Common myeloid progenitor, CD34-positive (primary cell): ENCODE measurements at regions not wholly inside any gene's neighbourhood (a gene's known extent, or its start where the extent isn't known, plus 50 kb on each side); places are given as distances from the start of the nearest gene placed in this dataset.

Source experiments
- CTCF ChIA-PET: fragments of 350-600 bp; sonication (Branson Sonifier 250); formaldehyde crosslinking; loops from one replicate; lab custom pipeline; 2021; ENCODE audit warnings: antibody characterized with exemption; lab: Charles Lee
- POLR2A ChIA-PET: fragments of 350-600 bp; sonication (Branson Sonifier 250); formaldehyde crosslinking; loops from one replicate; lab custom pipeline; 2021; ENCODE audit warnings: antibody characterized with exemption; lab: Charles Lee
- DNase-seq, 3 donors: peaks; one replicate each; pipeline versions ENCODE4 v3.0.0 to v3.0.0-alpha.2; 2013
- H3K27ac ChIP-seq, 2 experiments: 1 replicate in 1 of 2; 2 replicates in 1 of 2; pipeline ENCODE4 v1.7.0; 2013; ENCODE audit warnings: inconsistent platforms in 2 of 2, low read length in 2 of 2, mild to moderate bottlenecking in 2 of 2, low read depth in 1 of 2, moderate library complexity in 1 of 2; ENCODE audit not compliant: severe bottlenecking in 2 of 2, insufficient read depth in 1 of 2, poor library complexity in 1 of 2
- H3K27me3 ChIP-seq, 5 experiments: replicated peaks in 2 of 5; 1 replicate in 3 of 5; 2 replicates in 2 of 5; pipeline versions ENCODE4 v1.6.1 to v1.7.0; 2013; ENCODE audit warnings: low read length in 4 of 5, mild to moderate bottlenecking in 2 of 5, moderate library complexity in 2 of 5, inconsistent platforms in 1 of 5; ENCODE audit not compliant: insufficient read depth in 5 of 5, control insufficient read depth in 4 of 5
- H3K36me3 ChIP-seq, 4 experiments: 1 replicate in 2 of 4; 2 replicates in 2 of 4; pipeline versions ENCODE4 v1.6.1 to v1.7.0; 2013; ENCODE audit warnings: low read length in 3 of 4, control low read depth in 1 of 4, mild to moderate bottlenecking in 1 of 4; ENCODE audit not compliant: control insufficient read depth in 4 of 4, insufficient read depth in 4 of 4
- H3K4me1 ChIP-seq, 4 experiments: 1 replicate in 3 of 4; 2 replicates in 1 of 4; pipeline versions ENCODE4 v1.6.1 to v1.7.1; 2013; ENCODE audit warnings: low read length in 3 of 4, mild to moderate bottlenecking in 3 of 4, control low read depth in 1 of 4, inconsistent platforms in 1 of 4, moderate library complexity in 1 of 4; ENCODE audit not compliant: control insufficient read depth in 4 of 4, insufficient read depth in 4 of 4; ENCODE audit errors: control extremely low read depth in 1 of 4
- H3K4me3 ChIP-seq, 7 experiments: 1 replicate in 4 of 7; 2 replicates in 3 of 7; pipeline versions ENCODE4 v1.5.1 to v1.7.0; 2013; ENCODE audit warnings: mild to moderate bottlenecking in 7 of 7, low read length in 6 of 7, moderate library complexity in 6 of 7, inconsistent platforms in 2 of 7, low read depth in 2 of 7, control low read depth in 1 of 7; ENCODE audit not compliant: insufficient read depth in 4 of 7, control insufficient read depth in 1 of 7; ENCODE audit errors: extremely low read depth in 1 of 7
- H3K9me3 ChIP-seq, 5 experiments: 1 replicate in 4 of 5; 2 replicates in 1 of 5; pipeline versions ENCODE4 v1.6.1 to v1.7.1; 2013; ENCODE audit warnings: low read length in 4 of 5, mild to moderate bottlenecking in 2 of 5, inconsistent platforms in 1 of 5, low read depth in 1 of 5, moderate library complexity in 1 of 5; ENCODE audit not compliant: control insufficient read depth in 4 of 5, insufficient read depth in 2 of 5; ENCODE audit errors: control extremely low read depth in 1 of 5
- WGBS: methylation state at CpG from one replicate; pipeline ENCODE4 v1.1.5; 2013; ENCODE audit not compliant: insufficient coverage; 5-methylcytosine and 5-hydroxymethylcytosine counted together

DNA sequence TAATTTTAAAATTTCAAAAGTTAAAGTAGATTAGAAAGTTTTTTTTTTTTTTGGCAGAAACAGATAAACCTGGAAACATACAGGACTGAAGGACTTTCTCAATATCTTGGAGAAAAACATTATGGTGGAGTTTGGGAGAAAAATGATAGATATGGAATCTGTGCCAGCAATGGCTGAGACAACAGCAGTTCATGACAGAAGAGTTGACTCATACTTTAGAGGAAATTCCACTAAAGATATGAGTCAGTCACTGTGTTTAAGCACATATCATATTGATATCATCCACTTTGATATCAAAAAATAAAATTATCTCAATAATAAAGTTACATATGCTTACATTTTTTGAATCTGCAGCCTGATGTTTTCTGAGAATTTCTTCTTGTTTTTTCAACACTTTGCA, 193.9 kb upstream of the OR4E1 start:
- POLR2A ChIA-PET, result no interaction called here
- DNase-seq, result no peak
- Histone ChIP-seq H3K27ac (no peak overlapping the region), H3K4me3 (no peak overlapping the region), H3K27me3 (no peaks in the 10 kb centered on the region), H3K36me3 (no peaks in the 10 kb centered on the region), H3K9me3 (peaks cover 0 to 2% (median 0%) of the 10 kb centered on the region in 5 experiments), H3K4me1 (peaks cover 0 to 12% (median 3%) of the 10 kb centered on the region in 4 experiments)
- CTCF ChIA-PET, result interaction anchor here (1.2 to 1.5 kb wide), 2 partner anchors 45 to 49 kb away, joined by 3 read pairs; no protein-coding TSS in a partner anchor

DNA sequence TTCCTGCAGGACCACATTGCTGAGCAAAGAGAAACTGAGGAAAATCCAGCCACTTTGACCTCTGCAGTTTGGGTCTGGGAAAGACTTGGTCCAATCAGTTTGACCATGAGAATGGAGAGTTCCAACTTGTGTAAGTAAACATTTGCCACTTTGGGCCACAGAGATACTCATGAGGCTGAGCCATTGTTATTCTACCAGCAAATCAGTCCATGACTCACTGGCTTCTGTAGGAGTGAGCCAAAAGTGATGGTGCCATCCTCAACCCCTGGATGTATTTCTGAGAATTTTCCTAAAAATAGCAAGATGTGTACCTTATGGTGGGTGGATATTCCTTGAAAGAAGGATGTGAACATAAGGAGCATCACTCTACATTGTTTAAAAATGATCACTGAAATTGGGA, 192.9 kb upstream of the OR4E1 start:
- Histone ChIP-seq H3K27me3 (no peaks in the 10 kb centered on the region), H3K9me3 (peaks cover 0 to 2% (median 0%) of the 10 kb centered on the region in 5 experiments), H3K27ac (no peak overlapping the region), H3K4me1 (peaks cover 0 to 3% (median 0%) of the 10 kb centered on the region in 4 experiments), H3K4me3 (no peak overlapping the region), H3K36me3 (no peaks in the 10 kb centered on the region)
- DNase-seq, result no peak
- CTCF ChIA-PET, result interaction anchor here (0.7 to 1.6 kb wide), 7 partner anchors 8 to 52 kb away, joined by 3 to 4 read pairs (median 3); no protein-coding TSS in a partner anchor
- POLR2A ChIA-PET, result no interaction called here

DNA sequence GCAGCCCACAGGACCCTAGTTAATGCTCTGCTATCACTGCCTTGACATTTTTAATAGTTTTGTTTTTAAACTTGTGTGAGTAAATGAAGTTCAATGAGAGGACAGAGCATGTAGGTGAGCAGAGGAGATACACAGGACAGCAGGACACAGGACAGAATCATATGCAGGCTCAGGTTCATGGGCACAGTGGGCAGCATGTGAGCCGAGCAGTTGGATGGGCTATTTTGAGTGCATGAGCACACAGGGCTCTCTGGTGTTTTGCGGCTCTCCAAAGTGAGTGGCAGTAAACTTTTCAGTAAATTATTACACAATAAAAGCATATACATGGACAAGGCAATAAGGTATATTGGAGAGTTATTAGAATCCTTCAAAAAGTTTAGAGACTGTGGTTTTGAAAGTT, 189.7 kb upstream of the OR4E1 start:
- CTCF ChIA-PET, result interaction anchor here (1.4 to 3.0 kb wide), 3 partner anchors 10 to 51 kb away, joined by 3 to 26 read pairs (median 4); no protein-coding TSS in a partner anchor
- POLR2A ChIA-PET, result no interaction called here
- H3K4me1 ChIP-seq, result no peaks in the 10 kb centered on the region
- H3K36me3 ChIP-seq, result no peaks in the 10 kb centered on the region
- no peak for DNase-seq
- no peaks in the 10 kb centered on the region for H3K9me3 ChIP-seq
- H3K4me3 ChIP-seq, result no peak overlapping the region
- WGBS, result no CpG with 5 or more reads among the region's 2 CpGs
- no peak overlapping the region for H3K27ac ChIP-seq
- no peaks in the 10 kb centered on the region for H3K27me3 ChIP-seq

DNA sequence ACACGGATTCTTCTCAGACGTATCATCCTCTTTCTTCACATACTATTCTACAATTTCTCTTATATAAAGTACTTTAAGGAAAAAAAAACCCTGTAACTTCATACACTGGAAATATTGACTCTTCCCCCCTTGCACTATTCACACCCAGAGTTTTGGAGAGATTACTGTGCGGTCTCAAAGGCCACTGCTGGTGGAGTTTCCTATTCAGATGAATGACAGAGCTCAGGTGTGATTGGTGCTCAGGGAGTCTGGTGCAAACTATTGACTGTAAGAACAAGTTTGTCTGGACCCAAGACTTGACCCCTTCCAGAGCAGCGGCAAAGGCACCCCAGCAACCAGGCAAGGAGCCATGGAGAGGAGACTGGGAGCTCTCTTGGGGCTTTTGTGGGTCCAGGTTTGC, 187.5 kb upstream of the OR4E1 start:
- H3K9me3 ChIP-seq, result no peaks in the 10 kb centered on the region
- CTCF ChIA-PET, result interaction anchor here (0.7 to 3.3 kb wide), 12 partner anchors 8 to 93 kb away, joined by 3 to 26 read pairs (median 4); no protein-coding TSS in a partner anchor
- POLR2A ChIA-PET, result no interaction called here
- H3K36me3 ChIP-seq, result no peaks in the 10 kb centered on the region
- WGBS, result 82% methylated on average over 1 of the region's 4 CpGs
- no peak for DNase-seq
- no peak overlapping the region for H3K4me3 ChIP-seq
- H3K27ac ChIP-seq, result no peak overlapping the region
- no peaks in the 10 kb centered on the region for H3K27me3 ChIP-seq
- no peaks in the 10 kb centered on the region for H3K4me1 ChIP-seq

DNA sequence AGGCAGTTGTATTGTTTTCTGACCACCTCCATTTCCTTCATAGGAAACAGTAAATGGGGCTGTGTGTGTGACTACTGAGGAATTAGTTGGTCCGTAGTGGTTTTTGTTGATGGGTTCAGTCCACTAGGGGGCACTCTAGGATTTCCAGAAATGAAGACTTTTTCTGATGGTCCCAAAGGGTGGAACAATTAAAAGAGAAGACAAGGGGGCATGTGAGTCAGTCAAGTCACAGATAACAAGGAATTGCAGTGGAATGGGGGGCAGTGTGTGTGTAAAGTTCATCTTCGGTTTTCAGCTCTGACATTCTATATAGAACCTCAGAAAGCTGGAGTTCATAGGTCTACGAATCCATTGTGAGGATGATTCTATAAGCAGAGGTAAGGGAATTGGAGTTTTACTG, 186.6 kb upstream of the OR4E1 start:
- ChIA-PET POLR2A (no interaction called here), CTCF (interaction anchor here (0.9 to 4.7 kb wide), 8 partner anchors 7 to 137 kb away, joined by 3 to 28 read pairs (median 6); no protein-coding TSS in a partner anchor)
- DNase-seq, result peak; percentile 55 to 68 (median 56)
- no peaks in the 10 kb centered on the region for H3K4me1 ChIP-seq
- 56% methylated on average over 2 of the region's 3 CpGs for WGBS
- H3K9me3 ChIP-seq, result no peaks in the 10 kb centered on the region
- no peak overlapping the region for H3K4me3 ChIP-seq
- no peaks in the 10 kb centered on the region for H3K27me3 ChIP-seq
- H3K27ac ChIP-seq, result no peak overlapping the region
- H3K36me3 ChIP-seq, result no peaks in the 10 kb centered on the region

DNA sequence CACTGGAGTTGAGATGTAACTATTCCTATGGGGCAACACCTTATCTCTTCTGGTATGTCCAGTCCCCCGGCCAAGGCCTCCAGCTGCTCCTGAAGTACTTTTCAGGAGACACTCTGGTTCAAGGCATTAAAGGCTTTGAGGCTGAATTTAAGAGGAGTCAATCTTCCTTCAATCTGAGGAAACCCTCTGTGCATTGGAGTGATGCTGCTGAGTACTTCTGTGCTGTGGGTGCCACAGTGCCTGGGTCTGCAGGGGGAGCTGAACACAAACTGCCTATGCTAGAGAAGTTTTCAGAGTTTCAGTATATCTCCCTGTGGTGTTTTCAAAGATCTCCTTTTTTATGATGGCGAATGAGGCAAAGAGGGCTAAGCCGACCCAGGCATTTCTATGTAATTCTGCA, 179.2 kb upstream of the OR4E1 start:
- no peaks in the 10 kb centered on the region for H3K9me3 ChIP-seq
- no peaks in the 10 kb centered on the region for H3K27me3 ChIP-seq
- H3K4me1 ChIP-seq, result peaks cover 0 to 9% (median 5%) of the 10 kb centered on the region in 4 experiments
- no peaks in the 10 kb centered on the region for H3K36me3 ChIP-seq
- DNase-seq, result no peak
- H3K27ac ChIP-seq, result no peak overlapping the region
- ChIA-PET CTCF (interaction anchor here (0.7 to 3.7 kb wide), 15 partner anchors 9 to 173 kb away, joined by 3 to 26 read pairs (median 4); no protein-coding TSS in a partner anchor), POLR2A (no interaction called here)
- peak overlapping the region in 4 of 7 experiments; percentile 8 to 63 (median 48) for H3K4me3 ChIP-seq
- WGBS, result 89% methylated on average over 3 of the region's 3 CpGs

DNA sequence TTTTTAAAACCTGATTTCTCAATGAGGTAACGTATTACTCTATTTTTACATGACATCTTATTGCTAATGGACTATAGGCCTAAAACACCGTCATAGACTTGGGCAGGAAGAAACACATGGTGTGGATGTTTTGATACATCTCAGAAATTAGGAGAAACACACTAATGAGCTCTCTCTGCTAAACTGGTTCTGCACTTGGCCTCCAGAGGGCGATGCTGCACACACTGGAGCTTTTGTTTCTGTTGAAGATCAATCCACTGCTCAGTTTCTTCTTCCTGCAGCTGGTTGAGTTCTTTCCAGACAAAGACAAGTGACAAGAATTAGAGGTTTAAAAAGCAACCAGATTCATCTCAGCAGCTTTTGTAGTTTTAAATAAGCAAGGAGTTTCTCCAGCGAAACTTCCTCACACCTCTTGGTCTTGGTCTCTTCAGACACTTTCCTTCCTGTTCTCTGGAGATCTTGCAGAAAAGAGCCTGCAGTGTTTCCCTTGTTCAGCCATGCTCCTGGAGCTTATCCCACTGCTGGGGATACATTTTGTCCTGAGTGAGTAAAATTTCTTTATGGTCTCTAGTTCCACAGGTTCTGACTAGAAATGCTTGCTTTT, 178.5 kb upstream of the OR4E1 start:
- DNase-seq, result peak; percentile 60 to 72 (median 66)
- no peak overlapping the region for H3K27ac ChIP-seq
- 0% methylated on average over 3 of the region's 4 CpGs for WGBS
- H3K36me3 ChIP-seq, result no peaks in the 10 kb centered on the region
- H3K4me1 ChIP-seq, result peaks cover 0 to 9% (median 5%) of the 10 kb centered on the region in 4 experiments
- H3K27me3 ChIP-seq, result no peaks in the 10 kb centered on the region
- CTCF ChIA-PET, result interaction anchor here (0.6 to 3.7 kb wide), 20 partner anchors 9 to 174 kb away, joined by 3 to 26 read pairs (median 4); no protein-coding TSS in a partner anchor
- POLR2A ChIA-PET, result no interaction called here
- no peaks in the 10 kb centered on the region for H3K9me3 ChIP-seq
- H3K4me3 ChIP-seq, result peak overlapping the region in 5 of 7 experiments; percentile 8 to 63 (median 41)
